Transverse colon (tissue), 3 donors: ENCODE measurements at regions not wholly inside any gene's neighbourhood (a gene's known extent, or its start where the extent isn't known, plus 50 kb on each side); places are given as distances from the start of the nearest gene placed in this dataset.

Experiments used
- EP300 ChIP-seq: sonication (generic); formaldehyde crosslinking; IDR thresholded peaks from one replicate; pipeline ENCODE4 v1.6.1; 2017; ENCODE audit warnings: antibody characterized with exemption, low read depth
- POLR2AphosphoS5 ChIP-seq, 3 donors: sonication (generic); formaldehyde crosslinking; IDR thresholded peaks; one replicate each; pipeline ENCODE4 v1.6.1; 2016; ENCODE audit warnings: antibody characterized with exemption in 3 of 3

- TF ChIP-seq EP300 (no peak), POLR2AphosphoS5 (IDR thresholded peaks at IDR 0.05) (no peak)
These were observed 68.5 kb upstream of the FREM2 start for GRCh38 chr13:38618336-38618735.
